ENCODE measurements at regions not wholly inside any gene's neighbourhood (a gene's known extent, or its start where the extent isn't known, plus 50 kb on each side); places are given as distances from the start of the nearest gene placed in this dataset.

DNA sequence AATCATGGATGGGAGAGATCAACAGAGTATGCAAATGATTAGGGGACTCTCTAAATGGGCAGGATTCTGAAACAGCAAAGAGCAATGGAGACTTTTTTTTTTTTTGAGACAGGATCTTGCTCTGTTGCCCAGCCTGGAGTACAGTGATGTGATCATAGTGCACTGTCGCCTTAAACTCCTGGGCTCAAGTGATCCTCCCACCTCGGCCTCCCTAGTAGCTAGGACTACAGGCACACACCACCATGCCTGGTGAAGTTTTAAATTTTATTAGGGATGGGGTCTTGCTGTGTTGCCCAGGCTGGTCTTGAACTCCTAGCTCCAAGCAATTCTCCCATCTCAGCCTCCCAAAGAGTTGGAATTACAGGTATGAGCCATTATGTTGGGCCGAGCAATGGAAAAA is 255.0 kb upstream of the ZFHX3 start:
- TF ChIP-seq POLR2A (IDR thresholded peaks at IDR 0.05; ENCODE audit: low read length), result no peak
- no peak for TF ChIP-seq GATA1 (IDR thresholded peaks at IDR 0.05; ENCODE audit: low read depth, low read length)
